ENCODE measurements at regions not wholly inside any gene's neighbourhood (a gene's known extent, or its start where the extent isn't known, plus 50 kb on each side); places are given as distances from the start of the nearest gene placed in this dataset.

DNA sequence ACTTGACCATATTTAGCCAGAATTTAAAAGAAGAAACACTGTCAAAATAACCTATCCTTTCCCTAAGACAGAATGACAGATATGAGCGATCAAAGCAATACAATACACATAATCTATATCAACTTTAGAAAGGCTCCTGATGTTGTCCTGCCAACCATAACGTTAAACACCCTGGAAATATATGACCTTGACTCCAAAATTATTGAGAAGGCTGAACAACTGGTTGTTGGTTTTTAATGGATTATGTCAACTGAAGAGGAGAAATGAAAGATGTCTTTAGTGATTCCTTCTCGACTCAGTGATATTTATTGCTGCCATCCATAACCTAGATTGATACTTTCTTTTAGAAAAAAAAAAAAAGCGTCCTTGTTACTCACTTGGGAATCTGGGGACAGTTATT is 957.2 kb downstream of the SLITRK1 start:
- no peaks in the 10 kb centered on the region for H3K27me3 Mint-ChIP-seq
- Histone ChIP-seq H3K36me3 (replicated peaks in 1 of 2; ENCODE audit: control extremely low read depth in 1 of 2, control insufficient read depth in 1 of 2, extremely low read depth in 1 of 2, insufficient read depth in 2 of 2, low read length in 1 of 2) (no peaks in the 10 kb centered on the region), H3K9me3 (ENCODE audit: control extremely low read depth in 1 of 3, control insufficient read depth in 2 of 3, insufficient read depth in 1 of 3, low read length in 2 of 3) (peaks cover 0 to 3% (median 1%) of the 10 kb centered on the region in 3 donors), H3K4me3 (ENCODE audit: control extremely low read depth in 1 of 5, extremely low read depth in 1 of 5, insufficient read depth in 1 of 5, low read depth in 2 of 5, low read length in 4 of 5) (no peak overlapping the region), H3K4me2 (replicated peaks; ENCODE audit: low read depth, low read length, poor library complexity, severe bottlenecking) (no peak overlapping the region), H3K27ac (ENCODE audit: low read length in 2 of 2) (no peak overlapping the region), H3K27me3 (replicated peaks in 1 of 4; ENCODE audit: control extremely low read depth in 1 of 4, control insufficient read depth in 3 of 4, insufficient read depth in 4 of 4, low read length in 3 of 4) (no peaks in the 10 kb centered on the region), H3K4me1 (ENCODE audit: control insufficient read depth in 2 of 2, insufficient read depth in 2 of 2, low read length in 2 of 2) (no peaks in the 10 kb centered on the region), H3K79me2 (ENCODE audit: control insufficient read depth, insufficient read depth, low read length) (no peaks in the 10 kb centered on the region), H3K9ac (ENCODE audit: low read length) (no peak overlapping the region), H2AFZ (ENCODE audit: insufficient read depth, low read depth, low read length, poor library complexity, severe bottlenecking) (no peak overlapping the region), H4K20me1 (ENCODE audit: control insufficient read depth, insufficient read depth, low read length, poor library complexity, severe bottlenecking) (no peaks in the 10 kb centered on the region)
- ATAC-seq (ENCODE audit: low read depth) (no peak), DNase-seq (no peak)
- 100% methylated on average over 1 of the region's 4 CpGs for WGBS (ENCODE audit: insufficient coverage)
- ChIA-PET CTCF (no interaction called here), POLR2A (no interaction called here)
- no peaks in the 10 kb centered on the region for H3K4me1 Mint-ChIP-seq
- no peak for TF ChIP-seq CTCF (IDR thresholded peaks at IDR 0.05)
- no peak for TF ChIP-seq EZH2 (IDR thresholded peaks at IDR 0.05; ENCODE audit: borderline replicate concordance, insufficient read depth, low read depth, low read length, poor library complexity, severe bottlenecking)
- H3K4me3 Mint-ChIP-seq, result no peak overlapping the region
- intact Hi-C loops (cut with micrococcal nuclease), result no loop called here
- no peak overlapping the region for H3K27ac Mint-ChIP-seq
- H3K9me3 Mint-ChIP-seq (ENCODE audit: insufficient read depth), result peaks cover 2% of the 10 kb centered on the region

DNA sequence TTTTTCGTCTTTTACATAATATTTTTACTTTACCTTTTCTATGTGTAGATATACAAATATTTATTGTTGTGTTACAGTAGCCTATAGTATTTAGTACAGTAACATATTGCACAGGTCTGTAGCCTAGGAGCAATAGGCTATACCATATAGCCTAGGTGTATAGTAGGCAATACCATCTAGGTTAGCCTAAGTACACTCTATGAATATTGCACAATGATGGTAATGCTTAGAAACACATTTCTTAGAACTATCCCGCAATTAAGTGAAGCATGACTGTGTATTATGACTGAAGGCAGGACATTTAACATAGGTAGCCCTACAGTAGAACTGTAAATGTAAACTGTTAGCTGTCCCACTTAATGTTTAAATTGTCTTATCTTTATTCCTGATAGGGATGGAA is 964.3 kb downstream of the SLITRK1 start:
- H3K4me1 Mint-ChIP-seq, result no peaks in the 10 kb centered on the region
- no peak overlapping the region for H3K4me3 Mint-ChIP-seq
- H3K79me2 ChIP-seq (ENCODE audit: control insufficient read depth, insufficient read depth, low read length), result no peaks in the 10 kb centered on the region
- intact Hi-C loops (cut with micrococcal nuclease), result no loop called here
- no peak overlapping the region for H2AFZ ChIP-seq (ENCODE audit: insufficient read depth, low read depth, low read length, poor library complexity, severe bottlenecking)
- ChIA-PET CTCF (no interaction called here), POLR2A (no interaction called here)
- ATAC-seq (ENCODE audit: low read depth) (no peak), DNase-seq (no peak)
- no peaks in the 10 kb centered on the region for H3K27me3 ChIP-seq (replicated peaks in 1 of 4; ENCODE audit: control extremely low read depth in 1 of 4, control insufficient read depth in 3 of 4, insufficient read depth in 4 of 4, low read length in 3 of 4)
- no peaks in the 10 kb centered on the region for H3K4me1 ChIP-seq (ENCODE audit: control insufficient read depth in 2 of 2, insufficient read depth in 2 of 2, low read length in 2 of 2)
- no peak overlapping the region for H3K4me3 ChIP-seq (ENCODE audit: control extremely low read depth in 1 of 5, extremely low read depth in 1 of 5, insufficient read depth in 1 of 5, low read depth in 2 of 5, low read length in 4 of 5)
- TF ChIP-seq CTCF (IDR thresholded peaks at IDR 0.05), result no peak
- no peak for TF ChIP-seq EZH2 (IDR thresholded peaks at IDR 0.05; ENCODE audit: borderline replicate concordance, insufficient read depth, low read depth, low read length, poor library complexity, severe bottlenecking)
- no peaks in the 10 kb centered on the region for H3K27me3 Mint-ChIP-seq
- peaks cover 4% of the 10 kb centered on the region for H3K9me3 Mint-ChIP-seq (ENCODE audit: insufficient read depth)
- no peak overlapping the region for H3K27ac ChIP-seq (ENCODE audit: low read length in 2 of 2)
- no peaks in the 10 kb centered on the region for H3K36me3 ChIP-seq (replicated peaks in 1 of 2; ENCODE audit: control extremely low read depth in 1 of 2, control insufficient read depth in 1 of 2, extremely low read depth in 1 of 2, insufficient read depth in 2 of 2, low read length in 1 of 2)
- no CpG with 5 or more reads among the region's 2 CpGs for WGBS (ENCODE audit: insufficient coverage)
- H3K27ac Mint-ChIP-seq, result no peak overlapping the region
- H3K9me3 ChIP-seq (ENCODE audit: control extremely low read depth in 1 of 3, control insufficient read depth in 2 of 3, insufficient read depth in 1 of 3, low read length in 2 of 3), result peaks cover 0 to 3% (median 0%) of the 10 kb centered on the region in 3 donors
- no peak overlapping the region for H3K9ac ChIP-seq (ENCODE audit: low read length)
- no peak overlapping the region for H3K4me2 ChIP-seq (replicated peaks; ENCODE audit: low read depth, low read length, poor library complexity, severe bottlenecking)
- no peaks in the 10 kb centered on the region for H4K20me1 ChIP-seq (ENCODE audit: control insufficient read depth, insufficient read depth, low read length, poor library complexity, severe bottlenecking)
